ENCODE measurements at regions not wholly inside any gene's neighbourhood (a gene's known extent, or its start where the extent isn't known, plus 50 kb on each side); places are given as distances from the start of the nearest gene placed in this dataset.

DNA sequence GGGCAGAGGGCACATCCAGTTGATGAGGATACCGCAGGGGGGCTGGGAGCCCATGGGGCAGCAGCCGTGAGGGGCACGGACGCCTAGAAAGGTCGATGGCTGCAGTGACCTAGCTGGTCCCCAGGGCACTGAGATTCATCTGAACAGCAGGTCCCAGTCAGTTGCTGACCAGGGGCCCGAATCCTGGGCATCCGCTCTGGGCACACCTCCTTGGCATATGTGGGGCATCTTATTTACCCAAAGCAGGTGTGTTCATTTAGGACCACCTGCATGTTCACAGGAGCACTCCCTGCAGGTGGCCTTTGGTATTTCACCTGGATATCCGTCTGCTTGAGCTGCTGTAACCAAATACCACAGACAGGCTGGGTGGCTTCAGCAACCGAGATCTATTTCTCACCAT is 72.0 kb upstream of the ODC1 start:
- peak; percentile 17 for DNase-seq

DNA sequence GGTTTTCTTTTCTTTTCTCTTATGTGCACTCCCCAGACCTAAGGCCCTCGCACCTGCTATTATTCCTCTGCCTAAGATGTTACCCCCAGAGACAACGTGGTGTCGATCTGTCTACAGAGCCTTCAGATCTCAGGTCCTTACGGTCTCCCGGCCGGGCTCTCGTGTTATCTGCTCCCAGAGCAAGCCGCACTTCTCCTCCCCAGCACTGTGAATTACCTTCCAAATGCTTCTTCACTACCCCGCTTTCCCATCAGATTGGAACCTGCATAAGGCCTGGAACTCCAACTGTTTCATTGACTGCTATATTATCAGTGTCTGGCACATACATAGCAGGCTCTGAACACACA is 71.2 kb upstream of the ODC1 start:
- no peak for DNase-seq

DNA sequence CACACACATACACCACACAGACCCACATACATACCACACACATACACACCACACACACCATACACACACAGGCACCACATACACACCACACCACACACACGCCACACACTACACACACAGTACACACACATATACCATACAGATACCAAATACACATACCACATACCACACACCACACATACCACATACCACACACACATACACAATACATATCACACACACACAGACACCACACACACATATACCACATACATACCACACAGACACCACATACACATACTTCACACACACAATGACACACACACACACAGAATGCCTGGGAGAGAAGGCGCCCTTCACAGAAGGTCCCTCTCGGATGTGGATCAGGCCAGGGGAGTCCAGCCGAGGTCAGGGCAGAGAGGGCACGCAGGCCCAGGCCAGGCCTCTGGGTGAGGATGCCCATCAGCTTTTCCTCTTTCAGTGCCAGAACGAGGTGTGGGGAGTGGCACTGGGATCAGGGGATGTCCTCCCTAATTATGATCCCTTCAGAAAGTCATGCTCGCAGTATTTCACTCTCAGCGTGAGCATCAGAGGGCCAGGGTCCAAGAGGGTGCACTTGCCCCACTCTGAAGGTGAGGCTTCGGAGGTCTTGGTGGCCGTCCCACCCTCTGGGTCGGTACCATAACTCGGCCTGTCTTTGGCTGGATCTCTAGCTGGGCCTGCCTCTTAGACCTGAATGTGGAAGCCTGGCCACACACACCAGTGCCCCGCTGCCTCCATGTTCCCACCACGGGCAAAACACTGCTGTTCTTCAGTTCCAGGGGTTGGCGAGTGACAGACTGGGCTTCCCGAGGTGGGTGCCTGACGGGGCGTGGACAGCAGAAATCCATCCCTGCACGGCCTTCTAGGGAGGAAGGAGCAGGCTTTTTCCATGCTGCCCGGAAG is 70.6 kb upstream of the ODC1 start:
- DNase-seq, result no peak

DNA sequence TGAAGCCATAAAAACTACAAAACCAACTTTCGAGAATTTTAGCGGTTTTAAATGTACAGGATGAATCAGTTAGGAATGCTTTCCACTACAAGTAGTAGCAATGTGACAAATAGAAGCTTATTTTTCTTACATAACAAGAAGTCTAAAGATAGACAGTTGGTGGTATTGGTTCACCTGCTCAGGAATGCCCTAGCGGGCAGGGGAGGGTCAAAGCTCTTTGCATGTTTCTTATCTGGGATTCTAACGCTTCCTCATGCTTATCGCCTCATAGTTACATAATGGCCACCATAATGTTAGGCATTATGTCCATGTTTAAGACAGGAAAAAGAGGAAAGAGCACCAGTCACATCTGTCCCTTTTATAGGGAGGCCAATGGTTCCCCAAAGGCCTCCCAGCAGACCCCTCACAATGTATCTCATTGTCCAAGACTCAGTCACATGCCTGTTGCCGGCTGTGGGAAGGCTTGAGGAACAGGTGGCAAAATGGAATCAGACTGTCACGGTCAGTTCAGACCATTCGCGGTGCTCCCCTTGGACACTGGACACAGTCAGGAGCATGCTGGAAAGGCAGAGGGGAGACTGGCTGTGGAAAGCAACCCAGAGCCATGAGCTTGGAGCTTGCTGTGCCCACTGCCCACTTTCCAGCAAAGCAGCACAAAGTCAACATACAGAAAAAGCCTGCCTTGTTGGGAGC is 69.4 kb upstream of the ODC1 start:
- no peak for DNase-seq

DNA sequence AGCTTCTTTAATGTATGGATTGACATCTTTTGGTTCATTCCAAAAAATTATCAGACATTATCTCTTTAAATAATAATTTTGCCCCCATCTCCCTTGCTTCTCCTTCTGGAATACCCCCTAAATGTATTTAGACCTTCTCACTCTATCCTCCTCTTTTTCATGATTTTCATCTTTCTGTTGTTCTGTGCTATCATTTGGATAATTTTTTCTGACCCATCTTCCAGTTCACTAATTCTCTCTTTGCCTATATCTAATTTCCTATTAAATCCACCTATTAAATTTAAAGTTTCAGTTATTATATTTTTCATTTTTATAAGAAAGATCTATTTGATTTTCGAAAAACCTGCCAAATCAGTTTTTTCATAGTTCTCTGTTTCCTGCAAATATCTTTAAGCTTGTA is 67.8 kb upstream of the ODC1 start:
- DNase-seq, result no peak

DNA sequence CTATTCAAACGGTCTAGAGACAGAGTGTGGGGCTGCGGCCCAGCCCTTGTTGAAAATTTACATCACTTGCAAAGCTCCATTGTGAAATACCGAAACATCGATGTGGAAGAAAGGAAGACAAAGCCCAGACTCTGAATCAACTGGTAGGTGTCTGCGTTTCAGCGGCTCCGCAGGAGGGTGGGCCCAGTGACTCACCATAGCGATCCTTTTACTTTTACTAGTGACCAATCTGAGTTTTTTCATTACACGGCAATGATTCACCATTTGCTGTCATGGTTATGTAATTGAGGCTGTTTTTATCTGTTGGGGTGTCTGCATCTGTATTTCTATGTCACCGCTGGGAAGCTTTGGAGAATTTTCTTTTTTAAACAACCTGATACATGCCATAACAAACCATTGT is 66.6 kb upstream of the ODC1 start:
- no peak for DNase-seq

DNA sequence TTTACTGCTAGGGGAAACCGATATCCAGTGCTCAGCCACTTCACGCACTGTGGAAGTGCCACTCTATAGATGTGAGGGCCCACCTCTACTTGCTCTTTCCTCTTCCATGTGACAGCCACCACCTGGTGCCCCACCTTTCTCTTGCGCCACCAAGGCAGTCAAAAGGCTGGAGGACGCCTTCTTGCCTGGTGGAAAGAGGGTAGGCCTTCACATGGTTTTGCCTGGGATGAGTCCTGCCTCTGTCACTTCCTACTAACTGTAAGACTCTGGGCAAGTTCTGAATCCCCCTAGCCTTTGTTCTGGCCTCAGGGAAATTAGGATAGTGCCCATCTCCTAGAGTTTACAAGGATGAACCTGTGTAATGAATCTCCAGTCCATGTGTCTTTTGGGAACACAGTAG is 66.1 kb upstream of the ODC1 start:
- DNase-seq, result no peak

DNA sequence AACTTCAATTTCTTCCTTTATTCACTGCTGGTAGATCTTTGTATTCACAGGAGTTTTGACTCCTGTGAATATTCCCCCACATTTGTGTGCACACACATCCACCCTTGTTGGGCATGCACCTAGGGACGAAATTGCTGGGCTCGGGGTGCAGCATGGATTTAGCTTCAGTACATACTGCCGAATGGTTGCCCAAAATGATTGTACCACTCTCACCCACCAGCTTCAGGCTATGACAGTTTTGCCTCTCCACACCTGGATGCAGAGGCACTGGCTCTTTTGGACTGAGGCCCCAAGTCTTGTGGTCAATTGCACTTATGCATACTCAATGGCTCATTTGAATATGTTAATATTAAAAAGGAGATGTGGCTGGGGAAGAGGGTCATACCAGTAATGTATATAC is 65.1 kb upstream of the ODC1 start:
- DNase-seq, result no peak

DNA sequence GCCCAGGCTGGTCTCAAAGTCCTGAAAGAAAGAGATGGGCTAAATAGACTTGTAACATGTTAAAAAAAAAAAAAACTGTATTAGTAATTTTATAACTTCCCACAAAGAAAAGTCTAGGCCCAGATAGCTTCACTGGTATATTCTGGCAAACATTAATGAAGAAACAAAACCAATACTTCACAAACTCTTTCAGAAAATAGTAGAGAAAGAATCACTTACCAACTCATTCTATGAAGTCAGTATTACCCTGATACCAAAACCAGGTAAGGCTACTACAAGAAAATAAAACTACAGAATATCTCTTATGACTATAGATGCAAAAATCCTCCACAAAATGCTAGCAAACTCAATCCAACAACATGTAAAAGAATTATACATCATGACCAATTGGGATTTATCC is 59.9 kb upstream of the ODC1 start:
- no peak for DNase-seq

DNA sequence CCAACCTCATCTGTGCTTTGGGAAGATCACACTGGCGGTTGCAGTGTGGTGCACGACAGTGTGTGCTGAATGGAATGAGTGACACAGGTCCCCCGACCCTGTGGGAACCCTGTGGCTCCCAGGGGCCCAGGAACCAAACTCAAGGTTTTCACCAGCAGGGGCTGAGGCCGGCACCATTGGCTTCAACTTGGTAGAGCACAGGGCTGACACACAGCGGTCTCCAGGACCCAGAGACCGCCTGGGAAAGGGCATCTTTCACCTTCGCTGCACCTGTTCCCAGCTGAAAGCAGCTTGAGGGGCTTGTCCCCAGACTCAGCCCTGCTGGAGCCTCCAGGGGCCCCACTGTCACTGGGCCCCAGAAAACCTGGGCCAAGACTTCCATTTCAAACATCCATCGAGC is 59.0 kb upstream of the ODC1 start:
- no peak for DNase-seq

DNA sequence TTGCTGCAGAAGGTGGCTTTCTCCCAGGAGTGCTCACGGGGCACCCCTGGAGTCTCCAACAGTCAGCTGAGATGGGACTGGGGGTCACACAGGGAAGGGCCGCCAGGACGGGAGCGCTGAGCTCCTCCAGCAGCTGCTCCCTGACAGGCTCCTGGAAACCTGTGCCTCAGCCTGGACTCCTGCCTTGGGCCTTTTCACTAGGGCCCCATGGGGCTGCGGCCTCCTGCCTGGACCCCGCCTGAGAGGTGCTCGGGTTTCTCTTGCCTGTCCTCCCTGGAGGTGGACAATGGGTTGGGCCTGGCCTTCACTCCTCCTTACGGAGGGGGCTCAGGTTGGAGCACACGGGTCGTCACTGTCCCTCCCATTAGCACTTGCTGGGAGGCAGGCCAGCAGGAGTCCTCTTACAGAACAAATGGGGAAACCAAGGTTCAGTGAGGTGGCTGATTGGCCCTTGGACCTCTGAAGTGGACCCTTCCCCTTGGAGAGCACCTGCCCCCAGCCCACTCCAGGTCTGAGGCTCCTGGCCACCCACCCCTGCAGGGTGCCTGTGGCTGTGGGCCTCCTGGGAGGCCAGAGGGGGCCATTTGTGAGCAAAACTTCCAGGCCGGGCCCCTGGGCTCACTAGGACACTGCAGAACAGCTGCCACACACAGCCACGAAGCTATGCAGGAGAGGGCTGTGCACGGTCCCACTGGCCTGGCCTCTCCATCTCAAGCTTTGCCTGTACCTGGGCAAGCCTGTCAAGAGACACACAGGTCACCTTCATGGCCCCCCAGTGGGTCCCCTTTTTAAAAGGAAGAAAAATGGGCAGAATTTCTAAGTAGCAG is 57.1 kb upstream of the ODC1 start:
- DNase-seq, result no peak

DNA sequence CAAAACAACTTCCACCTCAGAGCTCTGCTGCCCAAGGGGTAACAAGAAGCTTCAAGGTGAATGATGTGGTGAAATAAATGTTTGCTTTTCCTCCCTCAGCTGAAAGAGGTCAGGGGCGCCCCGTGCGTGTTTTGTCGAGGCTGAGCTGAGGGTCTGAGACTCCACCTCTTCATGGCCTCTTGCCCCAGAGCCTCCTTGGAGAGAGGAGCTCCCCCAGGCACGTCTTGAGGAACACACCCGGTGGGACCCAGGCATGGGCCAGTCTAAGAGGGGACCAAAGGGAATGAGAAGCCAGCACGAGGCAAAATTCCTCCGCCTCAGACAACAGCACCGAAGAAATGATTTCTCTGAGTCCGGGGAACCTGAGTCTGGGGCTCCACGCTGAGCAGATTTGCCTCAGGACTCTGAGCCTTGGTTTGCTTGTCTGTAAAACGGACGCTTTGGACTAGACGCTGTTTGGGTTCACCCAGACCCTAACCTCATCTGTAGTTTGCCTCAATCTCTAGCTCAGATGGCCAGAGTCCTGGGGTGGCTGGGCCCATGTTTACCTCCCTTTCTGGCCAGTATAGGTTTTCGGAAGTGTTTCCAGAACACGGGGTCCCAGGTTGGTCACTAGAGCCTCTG is 56.4 kb upstream of the ODC1 start:
- no peak for DNase-seq

DNA sequence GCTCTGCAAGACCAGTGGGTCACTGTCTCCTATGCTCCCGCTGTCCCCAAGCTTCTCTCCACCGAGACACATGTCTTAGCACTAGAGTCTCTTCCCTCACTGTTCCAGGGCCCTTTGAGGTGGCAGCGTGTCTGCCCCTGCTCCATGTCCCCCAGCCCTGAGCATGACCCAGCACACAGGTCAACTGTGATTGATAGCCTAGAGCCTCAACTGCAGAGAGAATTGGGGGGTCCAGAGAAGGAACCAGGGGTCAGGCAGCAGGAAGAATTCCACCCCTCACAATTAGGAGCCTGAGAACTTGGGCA is 54.6 kb upstream of the ODC1 start:
- no peak for DNase-seq

DNA sequence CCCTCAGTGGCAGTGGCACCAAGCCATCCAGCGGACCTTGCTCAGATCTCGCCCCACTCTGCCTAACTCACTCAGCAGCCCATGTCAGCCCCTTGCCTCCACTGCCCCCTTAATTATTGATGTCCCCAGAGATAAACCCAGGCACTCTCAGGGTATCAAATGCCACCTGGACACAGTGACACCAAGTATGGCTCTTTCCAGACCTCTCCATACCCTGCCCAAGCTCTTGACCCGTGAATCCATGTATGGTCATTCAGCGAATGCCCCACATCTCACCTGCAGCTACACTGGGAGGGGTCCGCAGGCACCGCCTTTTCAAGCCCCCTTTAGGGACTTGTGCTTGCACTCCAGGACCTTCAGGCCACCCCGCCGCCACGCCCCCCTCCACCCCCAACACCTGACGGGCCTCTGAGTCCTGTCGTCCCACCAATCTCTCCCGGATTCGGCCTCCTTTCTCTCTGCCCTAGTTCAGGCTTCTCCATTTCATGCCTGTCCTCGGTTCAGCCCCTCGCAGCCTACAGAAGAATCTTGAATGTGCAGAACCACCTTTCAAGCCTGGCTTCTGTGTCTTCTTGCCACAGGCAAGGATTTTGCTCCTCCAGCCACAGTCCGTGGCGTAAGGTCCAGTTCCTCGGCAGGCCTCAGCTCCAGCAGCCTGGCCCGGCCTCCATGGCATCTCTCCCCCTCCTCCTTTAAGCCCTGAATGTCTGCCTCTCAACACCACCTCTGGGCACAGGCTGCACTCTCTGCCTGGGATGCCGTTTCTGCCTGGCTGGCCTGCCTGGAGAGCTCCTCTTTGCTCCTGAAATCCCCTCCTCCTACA is 54.1 kb upstream of the ODC1 start:
- no peak for DNase-seq

DNA sequence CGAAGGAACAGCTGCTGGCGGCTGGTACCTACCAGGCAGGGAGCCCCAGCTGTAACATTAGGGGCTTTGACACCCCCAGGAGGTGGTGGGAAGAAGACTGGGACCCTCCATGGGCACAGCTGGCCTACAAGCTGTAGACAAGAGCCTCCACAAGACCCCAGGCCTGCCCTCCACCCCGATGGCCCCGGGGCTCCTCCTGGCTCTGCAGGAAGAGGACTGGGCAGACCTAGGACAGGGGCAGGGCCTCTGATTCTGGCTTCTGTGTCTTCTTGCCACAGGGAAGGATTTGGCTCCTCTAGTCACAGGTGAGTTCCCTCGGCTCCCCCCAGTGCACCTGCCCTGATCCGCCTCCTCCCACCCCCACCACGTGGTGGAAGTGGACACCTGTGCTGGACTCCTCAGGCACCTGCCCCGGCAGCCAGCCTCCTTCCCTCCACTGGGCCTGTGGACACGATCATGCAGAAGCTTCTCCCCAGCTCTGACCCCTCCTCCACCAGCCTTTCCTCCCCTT is 53.4 kb upstream of the ODC1 start:
- DNase-seq, result peak; percentile 82

DNA sequence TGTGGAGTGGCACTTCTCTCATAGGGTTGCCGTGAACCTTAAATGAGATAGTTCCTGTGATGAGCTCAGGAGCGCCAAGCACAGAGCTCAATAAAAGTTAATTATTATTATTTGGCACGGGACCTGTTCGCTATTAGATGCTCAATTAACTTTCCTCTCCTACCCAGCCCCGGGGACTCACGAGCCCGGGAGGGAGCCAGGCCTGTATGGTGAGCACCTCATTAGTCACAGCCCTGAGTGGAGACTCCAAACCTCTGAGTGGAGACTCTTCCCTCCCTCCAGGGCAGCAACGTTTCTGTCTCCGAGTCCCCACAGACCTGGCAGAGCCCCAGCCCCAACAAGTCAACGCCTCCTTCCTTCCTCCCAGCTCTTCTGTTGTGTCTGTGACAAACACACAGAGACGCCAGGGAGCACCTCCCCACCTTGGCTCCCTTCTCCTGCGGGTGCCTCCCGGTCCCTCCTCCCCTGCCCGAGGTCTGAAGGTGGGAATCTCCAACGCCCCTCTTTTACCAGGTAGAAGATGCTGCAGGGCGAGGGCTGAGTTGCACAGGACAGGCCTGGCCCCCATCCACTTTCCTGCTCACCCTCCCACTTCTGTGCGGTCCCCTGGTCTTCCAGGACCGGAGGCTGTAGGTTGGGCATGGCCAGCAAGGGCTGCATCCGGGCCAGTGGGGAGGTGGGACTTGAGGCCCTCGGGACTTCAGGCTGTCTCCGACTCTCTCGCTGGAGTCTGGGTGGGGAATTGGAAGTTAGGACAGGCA is 52.7 kb upstream of the ODC1 start:
- no peak for DNase-seq

DNA sequence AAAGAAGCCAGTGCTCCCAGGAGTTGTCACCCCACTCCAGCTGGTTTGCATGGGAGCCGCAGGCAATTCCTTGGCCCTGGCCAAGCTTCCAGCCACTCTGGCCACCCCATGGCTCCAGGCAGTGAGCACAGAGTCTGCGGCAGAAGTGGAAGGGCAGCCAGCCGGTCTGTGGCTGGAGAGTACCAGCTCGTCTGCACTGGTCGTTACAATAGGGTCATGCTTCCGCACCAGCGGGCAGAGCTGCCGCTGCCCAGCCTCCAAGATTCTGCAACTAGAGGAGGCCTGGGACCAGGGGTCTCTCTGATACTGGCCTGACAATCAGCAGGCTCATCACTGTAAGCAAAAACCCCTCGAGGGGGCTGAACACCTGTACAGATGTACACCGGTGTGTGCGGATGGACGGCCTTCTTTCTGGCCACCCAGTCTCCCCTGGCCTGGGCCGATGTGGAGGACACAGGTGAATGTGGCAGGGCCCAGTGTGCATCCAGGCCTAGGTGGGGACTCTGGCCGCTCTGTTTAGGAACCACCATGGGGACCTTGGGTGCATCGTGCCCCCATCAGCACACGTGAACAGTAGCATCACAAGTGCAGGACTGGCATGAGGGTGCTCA is 51.9 kb upstream of the ODC1 start:
- no peak for DNase-seq

DNA sequence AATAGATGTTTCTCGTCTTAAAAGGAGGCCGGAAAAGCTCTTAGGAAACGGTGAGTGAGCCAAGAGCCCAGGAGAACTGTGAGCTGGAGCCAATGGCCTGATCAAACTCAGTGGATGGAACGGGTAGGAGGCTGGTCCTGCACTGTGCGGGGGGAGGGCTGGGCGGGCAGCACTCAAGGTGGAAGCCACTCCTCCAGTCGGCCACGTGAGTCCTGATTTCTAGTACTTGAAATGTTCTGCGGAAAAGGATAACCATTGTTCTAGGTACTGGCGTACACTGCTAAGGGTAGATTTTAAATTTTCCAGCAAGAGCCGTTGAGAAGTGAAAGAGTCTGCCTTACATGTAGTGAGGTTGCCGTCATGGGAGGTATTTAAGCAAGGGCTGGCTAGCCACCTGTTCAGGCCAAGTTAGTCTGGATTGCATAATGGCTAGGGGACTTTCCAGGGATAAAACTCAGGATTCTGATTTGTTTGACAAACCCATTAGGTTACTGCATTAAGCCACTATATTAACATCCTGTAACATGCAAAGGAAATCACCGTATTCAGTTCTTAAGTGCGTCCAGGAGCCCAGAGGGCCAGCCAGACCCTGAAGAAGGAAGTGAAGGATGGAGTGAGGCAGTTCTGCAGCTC is 51.3 kb upstream of the ODC1 start:
- DNase-seq, result no peak

DNA sequence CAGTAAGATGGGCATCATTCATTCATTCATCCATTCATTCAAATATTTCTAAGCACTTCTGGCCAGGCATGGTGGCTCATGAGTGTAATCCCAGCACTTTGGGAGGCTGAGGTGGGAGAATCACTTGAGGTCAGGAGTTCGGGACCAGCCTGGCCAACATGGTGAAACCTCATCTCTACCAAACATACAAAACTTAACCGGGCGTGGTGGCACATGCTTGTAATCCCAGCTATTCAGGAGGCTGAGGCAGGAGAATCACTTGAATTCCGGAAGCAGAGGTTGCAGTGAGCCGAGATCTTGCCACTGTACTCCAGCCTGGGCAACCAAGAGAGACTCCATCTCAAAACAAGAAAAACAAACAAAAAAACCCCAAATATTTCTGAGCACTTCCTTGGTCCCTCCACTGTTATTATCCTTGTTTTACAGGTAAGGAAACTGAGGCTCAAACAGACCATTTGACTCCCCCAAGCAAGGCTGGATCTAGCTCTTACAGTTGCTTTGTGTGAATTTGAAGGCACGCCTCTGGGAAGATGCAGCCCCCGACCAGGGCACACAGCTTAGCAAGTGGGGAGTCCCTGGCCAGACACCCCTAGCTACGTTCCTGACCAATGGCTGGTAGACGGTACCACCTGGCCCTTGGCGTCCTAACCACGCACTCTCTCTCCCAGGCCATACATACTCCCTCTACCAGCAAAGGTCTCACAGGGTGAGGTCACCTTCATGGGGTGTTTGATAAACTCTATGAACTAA is 50.6 kb upstream of the ODC1 start:
- peak; percentile 8 for DNase-seq

All from DMS53 (cell line).